ENCODE measurements at regions not wholly inside any gene's neighbourhood (a gene's known extent, or its start where the extent isn't known, plus 50 kb on each side); places are given as distances from the start of the nearest gene placed in this dataset.
"Not testable (repeated sequence)": the region's sequence is repeated elsewhere in the genome, so short reads cannot be mapped to it uniquely, and the experiment has no call there.

DNA sequence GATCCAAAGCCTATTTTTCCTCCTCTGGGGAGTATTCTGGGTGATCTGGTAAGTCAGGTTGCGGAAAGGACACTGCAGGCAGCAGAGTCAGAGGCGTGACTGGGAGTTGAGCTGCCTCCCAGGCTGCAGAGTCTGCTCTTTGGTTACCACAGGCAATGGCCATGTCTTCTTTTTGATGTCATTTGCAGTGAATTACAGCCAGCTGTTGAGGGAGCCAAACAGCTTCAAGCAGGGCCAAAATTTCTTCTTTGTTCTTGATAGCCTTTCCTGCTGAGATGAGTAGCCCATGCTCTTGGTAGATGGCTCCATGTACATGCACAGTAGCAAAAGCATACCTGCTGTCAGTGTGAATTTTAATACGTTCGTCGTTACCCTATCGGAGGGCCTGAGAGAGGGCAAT, 116.6 kb upstream of the PZP start:
- ATAC-seq (replicated peaks in 6 of 8), result no peak
- Histone ChIP-seq H3K4me3 (no peak overlapping the region), H3K27ac (no peak overlapping the region), H3K4me1 (replicated peaks in 1 of 2) (no peaks in the 10 kb centered on the region)
- in situ Hi-C loops (cut with MboI; ENCODE audit: low pct_unique_long_range_greater_than_20kb in 2 of 9, low sequenced_read_pairs in 9 of 9, unreplicated experiment in 9 of 9), result loop anchor here in 4 of 9 experiments (25.0 kb wide), 3 partner anchors 363 to 813 kb away; partner anchors contain the start of gene CLEC7A (in 1 of the 4)
- WGBS, 10 experiments, result 17 to 100% (median 49%) methylated on average over 2 to 4 of the region's 6 CpGs; no CpG with 5 or more reads in 4 of the 10 experiments

DNA sequence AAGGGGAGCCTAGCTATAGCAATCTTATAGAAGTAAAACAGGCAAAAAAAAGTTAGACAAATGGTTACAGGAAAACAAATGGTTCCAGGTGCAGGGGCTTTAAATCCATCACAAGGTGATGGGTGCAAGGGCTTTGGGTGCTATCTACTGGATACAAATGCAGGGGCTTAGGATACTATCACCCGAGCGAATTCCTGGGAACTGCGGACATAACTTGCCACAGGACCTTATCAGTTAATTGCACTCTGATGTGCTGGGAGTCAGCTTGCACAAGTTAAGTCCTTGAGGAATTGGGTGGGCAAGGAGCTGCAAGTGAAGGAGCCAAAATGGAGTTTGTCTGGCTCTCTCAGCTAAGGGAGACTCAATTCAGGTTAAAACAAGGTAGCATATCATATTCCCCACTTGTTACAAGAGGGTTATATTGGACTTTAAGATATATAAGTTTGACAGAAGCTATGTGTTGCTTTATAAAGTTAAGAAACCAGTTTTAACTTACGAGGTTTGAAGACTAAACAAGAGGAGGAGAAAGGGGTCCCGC, 115.0 kb upstream of the PZP start:
- WGBS, 10 experiments, result 7 to 87% (median 56%) methylated on average over 2 to 4 of the region's 5 CpGs; no CpG with 5 or more reads in 3 of the 10 experiments
- H3K27ac ChIP-seq, result no peak overlapping the region
- no peak overlapping the region for H3K4me3 ChIP-seq
- no peaks in the 10 kb centered on the region for H3K4me1 ChIP-seq (replicated peaks in 1 of 2)
- in situ Hi-C loops (cut with MboI; ENCODE audit: low pct_unique_long_range_greater_than_20kb in 2 of 9, low sequenced_read_pairs in 9 of 9, unreplicated experiment in 9 of 9), result no loop called here
- no peak for ATAC-seq (replicated peaks in 6 of 8)

- peak in 5 of 8 experiments; percentile 16 to 38 (median 26) for ATAC-seq (replicated peaks in 6 of 8)
- no peaks in the 10 kb centered on the region for H3K4me1 ChIP-seq (replicated peaks in 1 of 2)
- H3K4me3 ChIP-seq, result no peak overlapping the region
- H3K27ac ChIP-seq, result no peak overlapping the region
- in situ Hi-C loops (cut with MboI; ENCODE audit: low pct_unique_long_range_greater_than_20kb in 2 of 9, low sequenced_read_pairs in 9 of 9, unreplicated experiment in 9 of 9), result no loop called here
- 0 to 50% (median 30%) methylated on average over 1 to 3 of the region's 3 CpGs; no CpG with 5 or more reads in 5 of the 10 experiments for WGBS, 10 experiments
These were observed 111.6 kb upstream of the PZP start for GRCh38 chr12:9319842-9320173.

DNA sequence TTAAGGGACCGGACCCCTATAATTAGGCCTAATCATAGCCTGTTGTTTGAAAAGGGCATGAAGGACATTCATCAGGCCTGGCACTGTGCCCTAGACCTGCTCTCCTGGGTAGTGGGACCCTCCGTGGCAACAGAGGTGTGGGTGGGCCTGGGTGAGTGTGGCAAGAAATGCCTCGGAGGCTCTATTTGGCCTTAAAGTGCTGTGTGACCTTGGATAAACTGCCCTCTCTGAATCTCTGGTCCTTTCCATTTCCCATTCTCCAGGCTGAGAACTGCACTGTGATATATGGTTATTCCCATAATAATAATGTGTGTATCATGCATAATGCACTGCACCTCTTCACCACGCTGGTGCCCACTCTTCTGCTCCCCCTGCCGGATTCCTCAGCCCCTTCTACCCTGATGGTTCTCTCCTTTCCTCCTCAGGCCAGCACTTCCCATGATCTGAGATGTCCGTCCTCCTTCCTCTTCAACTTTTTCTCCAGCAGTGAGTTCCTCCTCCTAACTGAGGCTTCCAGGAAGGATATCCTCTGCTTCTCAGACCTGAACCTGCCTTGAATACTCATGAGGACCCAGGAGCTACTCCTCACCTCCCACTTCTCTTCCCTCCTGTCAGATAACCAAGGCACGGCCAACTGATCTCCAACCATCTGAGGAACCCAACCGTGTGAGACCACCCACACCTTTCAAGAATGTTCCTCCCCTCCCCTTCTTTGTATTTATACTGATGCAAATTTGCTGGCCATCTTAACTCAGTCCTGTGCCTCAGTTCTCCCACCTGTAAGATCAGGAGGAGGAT, 111.0 kb upstream of the PZP start:
- 0 to 100% (median 45%) methylated on average over 1 to 4 of the region's 8 CpGs; no CpG with 5 or more reads in 5 of the 10 experiments for WGBS, 10 experiments
- Histone ChIP-seq H3K4me1 (replicated peaks in 1 of 2) (no peaks in the 10 kb centered on the region), H3K4me3 (no peak overlapping the region), H3K27ac (no peak overlapping the region)
- peak in 3 of 8 experiments; percentile 42 to 86 (median 82) for ATAC-seq (replicated peaks in 6 of 8)
- in situ Hi-C loops (cut with MboI; ENCODE audit: low pct_unique_long_range_greater_than_20kb in 2 of 9, low sequenced_read_pairs in 9 of 9, unreplicated experiment in 9 of 9), result no loop called here

DNA sequence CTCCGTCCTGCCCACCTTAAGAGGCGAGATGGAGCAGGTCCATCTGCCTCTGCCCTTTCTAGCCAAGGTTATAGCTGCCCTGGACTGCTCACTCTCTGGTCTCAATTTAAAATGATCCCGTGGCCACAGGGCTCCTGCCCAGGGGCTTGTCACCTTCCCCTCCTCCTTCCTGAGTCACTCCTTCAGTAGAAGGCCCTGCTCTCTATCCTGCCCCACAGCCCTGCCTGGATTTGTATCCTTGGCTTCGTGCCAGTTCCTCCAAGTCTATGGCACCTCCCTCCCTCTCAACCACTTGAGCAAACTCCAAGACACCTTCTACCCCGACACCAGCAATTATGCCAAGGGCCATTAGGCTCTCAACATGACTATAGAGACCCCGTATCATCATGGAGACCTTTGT, 105.3 kb upstream of the PZP start:
- no CpG with 5 or more reads among the region's 6 CpGs for WGBS, 10 experiments

GRCh38 chr12:9312406-9313392, 104.5 kb upstream of the PZP start:
- H3K4me1 ChIP-seq (replicated peaks in 1 of 2); H3K4me3 ChIP-seq; in situ Hi-C loops (cut with MboI; ENCODE audit: low pct_unique_long_range_greater_than_20kb in 2 of 9, low sequenced_read_pairs in 9 of 9, unreplicated experiment in 9 of 9); ATAC-seq (replicated peaks in 6 of 8); H3K27ac ChIP-seq: not testable (repeated sequence)
- WGBS, 10 experiments, result 80% methylated on average over 1 of the region's 28 CpGs; no CpG with 5 or more reads in 9 of the 10 experiments

More for the DNA sequence above, 105.3 kb upstream of the PZP start:
- H3K4me3 ChIP-seq; H3K27ac ChIP-seq; in situ Hi-C loops (cut with MboI; ENCODE audit: low pct_unique_long_range_greater_than_20kb in 2 of 9, low sequenced_read_pairs in 9 of 9, unreplicated experiment in 9 of 9); H3K4me1 ChIP-seq (replicated peaks in 1 of 2): not testable (repeated sequence)
- peak in 4 of 8 experiments; percentile 16 to 63 (median 33) for ATAC-seq (replicated peaks in 6 of 8)

- in situ Hi-C loops (cut with MboI; ENCODE audit: low pct_unique_long_range_greater_than_20kb in 2 of 9, low sequenced_read_pairs in 9 of 9, unreplicated experiment in 9 of 9); H3K4me3 ChIP-seq; ATAC-seq (replicated peaks in 6 of 8); H3K27ac ChIP-seq; H3K4me1 ChIP-seq (replicated peaks in 1 of 2): not testable (repeated sequence)
- no CpG with 5 or more reads among the region's 10 CpGs for WGBS, 10 experiments
These were observed 103.3 kb upstream of the PZP start for GRCh38 chr12:9311454-9311853.

- in situ Hi-C loops (cut with MboI; ENCODE audit: low pct_unique_long_range_greater_than_20kb in 2 of 9, low sequenced_read_pairs in 9 of 9, unreplicated experiment in 9 of 9); H3K4me3 ChIP-seq; H3K27ac ChIP-seq; ATAC-seq (replicated peaks in 6 of 8); H3K4me1 ChIP-seq (replicated peaks in 1 of 2): not testable (repeated sequence)
- WGBS, 10 experiments, result no CpG with 5 or more reads among the region's 7 CpGs
These were observed 102.5 kb upstream of the PZP start for GRCh38 chr12:9310645-9311044.

GRCh38 chr12:9309749-9310148, 101.6 kb upstream of the PZP start:
- in situ Hi-C loops (cut with MboI; ENCODE audit: low pct_unique_long_range_greater_than_20kb in 2 of 9, low sequenced_read_pairs in 9 of 9, unreplicated experiment in 9 of 9); H3K27ac ChIP-seq; ATAC-seq (replicated peaks in 6 of 8); H3K4me1 ChIP-seq (replicated peaks in 1 of 2); H3K4me3 ChIP-seq: not testable (repeated sequence)
- no CpG with 5 or more reads among the region's 12 CpGs for WGBS, 10 experiments

GRCh38 chr12:9308745-9309144, 100.5 kb upstream of the PZP start:
- H3K27ac ChIP-seq; H3K4me1 ChIP-seq (replicated peaks in 1 of 2); H3K4me3 ChIP-seq; in situ Hi-C loops (cut with MboI; ENCODE audit: low pct_unique_long_range_greater_than_20kb in 2 of 9, low sequenced_read_pairs in 9 of 9, unreplicated experiment in 9 of 9); ATAC-seq (replicated peaks in 6 of 8): not testable (repeated sequence)
- no CpG with 5 or more reads among the region's 2 CpGs for WGBS, 10 experiments

GRCh38 chr12:9308163-9308562, 100.0 kb upstream of the PZP start:
- in situ Hi-C loops (cut with MboI; ENCODE audit: low pct_unique_long_range_greater_than_20kb in 2 of 9, low sequenced_read_pairs in 9 of 9, unreplicated experiment in 9 of 9); ATAC-seq (replicated peaks in 6 of 8): not testable (repeated sequence)

DNA sequence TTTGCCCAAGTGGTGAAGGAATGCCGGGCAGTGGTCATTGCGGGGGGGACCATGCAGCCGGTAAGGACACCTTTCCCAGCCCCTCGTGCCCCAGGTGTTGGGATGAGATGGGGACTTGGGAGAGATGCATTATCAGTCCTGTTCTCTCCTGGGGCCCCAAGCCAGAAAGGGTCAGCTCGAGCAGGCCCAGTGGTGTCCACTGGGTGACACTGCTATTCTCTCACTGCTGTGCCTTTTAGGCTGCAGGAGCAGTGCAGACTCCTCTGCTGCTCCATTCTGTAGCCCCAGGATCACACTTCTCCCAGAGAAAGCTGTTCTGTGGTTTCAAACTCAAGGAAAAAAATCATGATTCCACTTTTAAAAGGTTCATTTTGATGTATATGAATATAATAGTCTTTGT, 99.1 kb upstream of the PZP start:
- peak in 2 of 8 experiments; percentile 33 to 45 for ATAC-seq (replicated peaks in 6 of 8)
- H3K4me1 ChIP-seq (replicated peaks in 1 of 2); in situ Hi-C loops (cut with MboI; ENCODE audit: low pct_unique_long_range_greater_than_20kb in 2 of 9, low sequenced_read_pairs in 9 of 9, unreplicated experiment in 9 of 9); H3K27ac ChIP-seq; H3K4me3 ChIP-seq: not testable (repeated sequence)
- WGBS, 10 experiments, result no CpG with 5 or more reads among the region's 5 CpGs

More at GRCh38 chr12:9308163-9308562, 100.0 kb upstream of the PZP start:
- not testable (repeated sequence) for H3K27ac ChIP-seq; H3K4me1 ChIP-seq (replicated peaks in 1 of 2); H3K4me3 ChIP-seq
- no CpG with 5 or more reads among the region's 10 CpGs for WGBS, 10 experiments

DNA sequence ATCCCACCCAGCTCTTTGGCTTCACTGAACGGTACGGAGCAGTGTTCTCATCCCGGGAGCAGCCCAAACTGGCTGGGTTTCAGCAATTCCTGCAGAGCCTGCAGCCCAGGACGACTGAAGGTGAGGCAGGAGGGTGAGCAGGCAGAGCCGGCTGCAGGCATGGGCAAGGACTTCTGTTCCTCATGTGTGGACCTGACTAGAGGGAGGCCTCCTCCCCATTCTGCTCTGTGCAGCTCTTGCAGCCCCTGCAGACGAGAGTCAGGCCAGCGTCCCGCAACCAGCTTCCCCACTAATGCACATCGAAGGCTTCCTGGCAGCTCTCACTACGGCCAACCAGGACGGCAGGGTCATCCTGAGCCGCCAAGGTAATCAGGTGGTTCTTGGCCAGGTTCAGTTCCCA, 97.8 kb upstream of the PZP start:
- no CpG with 5 or more reads among the region's 12 CpGs for WGBS, 10 experiments
- in situ Hi-C loops (cut with MboI; ENCODE audit: low pct_unique_long_range_greater_than_20kb in 2 of 9, low sequenced_read_pairs in 9 of 9, unreplicated experiment in 9 of 9); ATAC-seq (replicated peaks in 6 of 8): not testable (repeated sequence)

More for the DNA sequence above, 97.8 kb upstream of the PZP start:
- H3K4me3 ChIP-seq; H3K27ac ChIP-seq; H3K4me1 ChIP-seq (replicated peaks in 1 of 2): not testable (repeated sequence)

Data from motor neuron (in vitro differentiated cells).